Fibroblast of skin of right biceps (primary cell): ENCODE measurements at regions not wholly inside any gene's neighbourhood (a gene's known extent, or its start where the extent isn't known, plus 50 kb on each side); places are given as distances from the start of the nearest gene placed in this dataset.

Experiments used
- DNase-seq: peaks from one replicate; pipeline ENCODE4 v3.0.0-alpha.2; 2013

DNA sequence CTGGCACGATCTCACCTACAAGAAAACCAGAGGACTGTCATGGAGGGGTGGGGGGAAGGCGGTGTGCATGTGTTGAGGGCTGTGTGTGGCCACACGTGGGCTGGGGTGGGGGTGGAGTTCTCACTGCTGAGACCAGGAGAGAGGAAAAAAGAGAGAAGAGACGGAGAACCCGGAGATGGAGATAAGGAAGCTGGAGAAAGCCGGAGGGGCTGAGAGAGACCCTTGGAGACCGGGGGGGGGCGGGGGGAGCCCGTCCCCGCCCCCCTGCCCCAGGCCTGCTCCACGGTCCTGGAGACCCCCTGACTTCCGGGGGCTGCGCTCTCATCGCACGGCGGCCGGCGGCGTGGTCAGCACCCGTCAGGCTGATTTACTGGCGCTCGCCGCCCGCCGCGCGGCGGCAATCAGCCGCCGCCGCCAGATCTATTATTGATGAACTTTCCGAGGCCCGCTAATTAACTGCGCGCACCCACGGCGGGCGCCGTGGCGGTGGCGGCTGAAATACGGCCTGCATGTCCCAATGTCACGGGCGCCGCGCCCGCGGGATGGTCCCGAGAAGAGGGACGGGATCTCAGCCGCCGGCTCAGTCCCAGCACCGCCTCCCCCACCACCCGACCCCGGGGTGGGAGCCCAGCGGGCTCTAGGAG lies 187.4 kb downstream of the MN1 start:
- DNase-seq = no peak

DNA sequence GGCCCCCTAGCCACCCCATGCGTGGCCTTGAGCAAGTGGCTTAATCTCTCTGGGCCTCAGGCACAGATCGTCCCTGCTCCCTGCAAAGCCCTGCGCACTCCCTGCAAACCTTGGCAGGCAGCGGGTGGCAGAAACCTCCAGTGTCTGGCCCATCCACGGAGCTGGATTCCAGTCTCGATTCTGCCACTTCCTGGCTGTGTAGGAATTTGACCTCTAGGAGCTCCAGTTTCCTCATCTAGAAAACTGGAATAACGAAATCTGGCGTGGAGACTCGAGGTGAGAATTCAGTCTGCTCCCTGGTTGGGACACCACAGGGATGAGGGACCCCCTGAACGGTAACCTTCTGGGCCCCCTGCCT lies 186.9 kb downstream of the MN1 start:
- no peak for DNase-seq

DNA sequence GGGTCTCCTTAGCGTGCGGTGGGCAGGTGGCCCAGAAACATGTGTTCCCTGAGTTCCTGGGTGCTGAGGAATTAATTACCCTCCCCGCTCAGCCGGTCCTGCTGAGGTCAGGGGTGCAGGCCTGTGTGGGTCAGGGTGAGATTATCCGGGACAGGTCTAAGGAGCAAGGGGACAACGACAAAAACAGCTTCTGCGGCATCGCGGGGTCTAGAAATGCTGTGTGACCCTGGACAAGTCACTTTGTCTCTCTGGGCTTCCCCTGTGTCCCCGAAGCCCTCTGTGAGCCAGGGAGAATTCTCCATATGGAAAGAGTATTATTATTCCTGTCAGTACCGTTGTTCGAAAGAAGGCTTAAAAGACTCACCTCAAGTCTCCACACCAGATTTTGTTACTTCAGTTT lies 186.1 kb downstream of the MN1 start:
- DNase-seq = no peak

DNA sequence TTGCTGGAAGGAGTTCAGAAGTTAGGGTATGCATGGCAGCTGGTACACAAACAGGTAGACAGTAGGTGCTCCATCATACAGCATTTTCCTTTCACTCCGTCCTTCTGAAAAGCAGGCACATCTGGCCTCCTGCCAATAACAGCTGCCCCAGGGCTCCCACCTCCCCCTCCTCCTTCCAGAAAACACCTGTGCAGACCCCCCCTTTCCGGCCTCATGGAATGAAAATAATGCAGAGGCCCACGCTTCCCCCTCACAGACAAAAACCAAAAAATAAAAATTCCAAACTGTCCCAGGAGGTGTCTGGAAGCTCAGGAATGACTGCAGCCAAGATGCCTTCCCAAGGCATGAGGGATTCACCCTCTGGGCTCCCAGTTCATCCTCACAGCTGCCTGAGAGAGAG lies 185.5 kb downstream of the MN1 start:
- no peak for DNase-seq

DNA sequence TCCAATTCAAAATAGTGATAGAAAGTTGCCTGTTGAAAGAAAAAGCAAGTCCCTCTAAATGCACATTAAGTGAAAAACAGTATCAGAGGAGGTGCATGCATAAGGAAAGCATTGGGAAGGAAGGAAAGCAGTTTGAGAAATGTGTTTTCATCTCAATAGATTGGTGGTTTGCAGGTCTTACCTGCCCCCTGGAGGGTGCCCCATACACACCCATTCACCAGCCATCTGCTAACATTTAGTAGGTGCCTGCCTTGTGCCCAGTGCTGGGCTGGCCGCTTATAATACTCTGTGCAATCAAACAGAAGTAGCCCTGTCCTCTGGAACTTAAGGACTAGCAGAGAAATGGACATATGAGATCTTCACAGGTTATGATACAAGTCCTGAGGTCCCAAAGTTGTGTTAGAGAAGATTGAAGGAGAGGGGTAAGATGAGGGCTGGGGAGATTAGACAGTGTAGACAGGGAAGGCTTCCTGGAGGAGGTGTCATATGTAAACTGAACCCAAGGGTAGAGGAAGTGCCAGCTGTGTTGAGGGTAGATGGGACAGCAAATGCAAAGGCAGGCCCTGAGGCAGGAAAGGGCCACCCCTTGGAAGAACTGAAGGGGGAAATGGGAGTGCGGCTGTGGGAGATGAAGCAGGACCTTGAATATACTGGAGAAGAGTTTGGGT lies 184.2 kb downstream of the MN1 start:
- no peak for DNase-seq

DNA sequence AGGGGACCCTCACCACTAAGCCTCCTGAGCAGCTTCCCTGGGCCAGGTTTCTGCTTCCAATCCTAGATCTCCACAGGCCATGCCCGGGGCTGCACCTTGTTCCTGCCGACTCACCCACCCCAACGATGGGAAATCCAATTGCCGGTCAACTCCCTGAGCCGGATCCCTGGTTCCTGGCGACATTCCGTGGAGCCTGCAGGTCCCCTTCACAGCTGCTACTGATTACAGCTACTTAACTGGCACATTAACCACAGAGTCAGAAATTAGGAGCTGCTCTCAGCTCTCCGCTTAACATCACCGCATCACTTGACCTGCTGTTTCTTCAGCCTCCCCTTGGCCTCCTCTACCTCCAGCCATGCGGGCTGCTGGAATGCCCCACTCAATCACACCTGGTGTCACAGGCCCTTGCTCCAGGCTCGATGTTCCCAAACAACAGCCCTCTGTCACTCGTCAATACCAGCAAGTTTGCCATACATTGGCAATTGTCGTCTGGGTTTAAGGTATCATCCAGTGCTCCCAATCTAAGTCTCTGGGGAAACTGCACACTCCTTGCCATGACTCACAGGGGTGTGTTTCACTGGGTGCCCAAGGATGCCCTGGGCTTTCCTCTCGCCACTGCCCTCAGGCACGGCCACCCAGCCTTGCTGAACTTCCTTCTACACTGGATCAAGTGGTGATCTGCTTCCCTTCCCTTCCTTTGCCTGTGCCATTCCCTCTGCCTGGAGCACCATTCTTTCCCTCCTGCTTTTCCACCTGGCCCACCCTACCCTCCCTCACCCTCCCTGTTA lies 181.0 kb downstream of the MN1 start:
- DNase-seq = no peak

DNA sequence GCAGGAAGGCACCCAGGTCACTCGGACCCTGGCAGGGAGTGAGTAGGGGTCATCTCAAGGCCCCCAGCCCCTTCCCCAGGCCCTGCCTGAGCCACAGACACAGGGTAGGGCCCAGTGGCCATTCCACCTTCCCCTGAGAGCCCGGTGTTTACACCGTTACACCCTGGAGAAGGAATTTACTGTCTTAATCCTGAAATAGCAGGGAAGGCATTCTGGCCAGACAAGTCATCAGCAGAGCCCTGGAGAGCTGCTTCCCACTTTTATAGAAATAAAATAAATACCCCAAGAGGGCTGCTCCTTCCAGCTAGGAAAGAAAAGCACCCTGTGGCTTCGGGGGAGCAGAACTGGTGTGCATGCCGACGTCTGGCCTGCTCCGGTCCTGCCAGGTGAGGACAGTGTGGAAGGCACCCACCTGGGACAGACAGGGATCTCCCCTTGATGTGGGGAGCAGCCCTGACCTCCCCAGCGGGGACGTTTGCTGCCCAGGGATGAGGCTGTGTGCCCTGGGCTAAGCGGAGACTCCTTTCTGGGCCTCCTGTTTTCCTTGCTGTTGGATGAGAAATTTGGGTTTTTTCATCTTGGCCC lies 180.0 kb downstream of the MN1 start:
- no peak for DNase-seq

DNA sequence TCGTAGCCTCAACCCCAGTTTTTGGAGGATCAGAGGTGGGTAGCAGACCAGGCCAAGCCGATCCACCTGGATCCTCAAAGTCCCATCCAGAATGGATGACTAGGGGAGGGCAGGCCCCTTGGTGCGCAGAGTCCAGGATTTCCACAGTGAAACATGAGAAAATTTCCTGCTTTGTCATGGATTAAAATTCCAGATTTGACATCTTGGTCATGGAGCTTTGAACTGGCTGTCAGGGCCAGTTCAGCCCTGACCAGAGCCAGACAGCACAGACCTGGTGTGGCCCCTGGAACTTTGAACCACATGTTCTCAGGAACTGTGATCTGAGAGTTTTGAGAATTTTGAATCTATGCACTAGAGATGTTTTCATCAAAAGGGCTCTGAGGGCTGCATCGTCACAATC lies 177.5 kb downstream of the MN1 start:
- DNase-seq = no peak

DNA sequence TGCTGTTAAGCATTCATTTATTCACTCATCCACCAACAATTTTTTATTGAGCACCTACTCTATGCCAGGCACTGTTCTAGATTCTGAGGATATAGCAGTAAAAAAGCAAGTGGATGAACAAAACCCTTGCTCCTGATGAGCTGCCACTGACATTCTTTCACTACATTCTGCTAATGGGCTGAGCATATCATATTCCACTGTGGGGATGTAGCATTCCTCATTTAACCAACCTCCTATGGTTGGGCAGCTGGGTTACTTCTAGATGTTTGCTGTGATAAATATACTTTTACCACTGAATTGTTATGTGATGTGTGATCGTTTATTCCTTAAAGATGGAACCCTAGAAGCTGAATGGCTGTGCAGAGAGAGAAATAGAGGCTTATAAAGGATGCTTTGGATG lies 176.9 kb downstream of the MN1 start:
- DNase-seq = peak; percentile 61

DNA sequence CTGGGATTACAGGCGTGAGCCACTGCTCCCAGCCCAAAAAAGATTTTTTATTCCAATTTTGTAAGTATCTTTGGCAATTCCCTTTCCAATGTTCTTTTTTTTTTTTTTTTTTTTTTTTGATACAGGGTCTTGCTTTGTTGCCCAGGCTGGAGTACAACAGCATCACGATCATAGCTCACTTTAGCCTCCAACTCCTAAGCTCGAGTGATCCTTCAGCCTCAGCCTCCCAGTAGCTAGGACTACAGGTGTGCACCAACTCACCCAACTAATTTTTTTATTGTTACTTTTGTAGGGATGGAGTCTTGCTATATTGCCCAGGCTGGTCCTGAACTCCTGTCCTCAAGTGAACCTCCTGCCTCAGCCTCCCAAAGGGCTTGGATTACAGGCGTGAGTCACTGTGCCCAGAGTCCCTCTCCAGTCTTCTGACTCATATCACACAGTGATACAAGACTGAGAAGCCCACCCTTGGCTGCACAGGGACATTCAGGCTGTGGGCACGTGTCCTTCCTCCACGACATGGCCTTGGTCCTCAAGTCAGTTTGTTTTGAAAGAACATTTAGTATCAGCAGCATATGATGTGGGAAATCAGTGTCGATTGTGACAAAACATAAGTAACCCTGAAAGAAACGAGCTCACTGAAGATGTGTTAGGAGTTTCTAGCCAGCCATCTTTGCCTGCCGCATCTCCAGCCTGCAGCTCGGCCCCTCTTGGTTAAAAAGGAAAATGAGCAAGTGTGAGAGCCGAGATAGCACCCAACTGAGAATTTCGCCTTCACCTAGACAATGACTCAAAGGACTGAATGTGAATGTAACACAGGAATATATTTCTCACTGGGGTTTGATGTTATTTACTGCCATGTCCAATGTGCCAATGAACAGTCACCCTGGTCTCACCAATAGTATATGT lies 175.5 kb downstream of the MN1 start:
- peak; percentile 30 for DNase-seq

DNA sequence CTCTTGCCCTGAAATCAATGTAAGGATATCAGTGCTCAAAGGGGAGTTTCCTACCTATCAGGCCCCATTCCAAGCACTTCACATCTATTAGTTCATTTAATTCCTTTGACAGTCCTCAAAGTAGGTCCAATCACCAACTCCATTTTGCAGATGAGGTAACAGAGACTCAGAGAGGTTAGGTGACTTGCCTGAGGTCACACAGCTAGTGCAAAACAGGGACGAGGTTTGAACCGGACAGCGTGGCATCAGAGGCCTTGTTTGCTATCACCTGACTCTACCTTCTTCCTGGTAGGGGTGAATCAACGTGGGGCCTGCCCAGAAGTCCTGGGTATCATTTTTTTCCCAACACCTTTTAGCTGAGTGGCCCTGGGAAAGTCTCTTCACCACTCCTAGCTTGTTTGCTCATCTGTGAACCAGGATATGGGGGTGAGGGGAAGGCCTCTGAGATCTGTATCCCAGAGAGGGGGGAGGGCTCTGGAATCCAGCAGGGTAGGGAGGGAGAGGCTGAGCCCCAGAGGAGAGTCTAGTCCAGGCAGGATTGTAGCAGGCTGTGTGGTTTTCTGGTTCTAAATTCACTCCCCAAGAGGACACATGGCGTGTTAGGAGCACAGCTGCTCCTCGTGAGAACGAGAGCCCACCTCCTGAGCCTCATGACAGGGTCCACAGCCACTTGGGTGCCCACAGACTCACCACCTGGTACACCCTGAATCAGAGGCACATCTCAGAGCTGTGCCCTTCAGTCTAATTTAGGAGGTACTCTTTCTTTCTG lies 174.7 kb downstream of the MN1 start:
- DNase-seq = no peak

DNA sequence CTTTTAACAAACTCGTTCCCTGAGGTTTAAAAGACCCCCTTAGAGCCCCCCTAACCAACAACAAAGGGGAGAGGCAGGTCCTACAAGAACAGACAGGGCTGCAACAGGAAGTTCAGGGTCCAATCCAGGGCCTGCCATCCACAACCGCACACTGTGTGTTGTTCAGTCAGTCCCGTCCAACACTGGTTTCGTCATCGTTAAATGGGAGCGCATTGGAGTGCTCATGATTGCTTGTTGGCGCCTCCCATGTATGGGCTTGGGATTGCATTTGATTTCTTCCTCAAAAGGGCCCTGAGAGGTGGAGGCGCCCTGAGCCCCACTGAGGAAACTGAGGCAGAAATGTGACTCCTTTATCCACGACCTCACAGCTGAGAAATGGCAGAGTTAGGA lies 174.1 kb downstream of the MN1 start:
- no peak for DNase-seq

DNA sequence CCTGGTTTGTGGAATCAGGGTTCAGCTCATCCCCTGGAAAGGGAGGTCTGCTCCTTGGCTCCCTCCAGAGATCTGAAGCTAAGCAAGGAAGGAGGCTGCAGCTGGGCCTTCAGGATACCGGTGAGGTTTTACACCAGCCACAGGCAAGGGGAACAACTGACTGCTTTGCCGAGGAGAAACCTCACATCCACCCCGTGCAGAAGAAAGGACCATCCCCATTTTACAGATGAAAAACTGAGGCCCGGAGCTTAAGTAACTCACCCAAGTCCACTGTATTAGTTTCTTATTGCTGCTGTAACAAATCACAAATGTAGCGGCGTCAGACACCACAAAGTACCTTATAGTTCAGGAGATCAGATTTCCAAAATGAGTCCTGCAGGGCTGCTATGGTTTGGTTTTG lies 173.7 kb downstream of the MN1 start:
- DNase-seq = no peak

DNA sequence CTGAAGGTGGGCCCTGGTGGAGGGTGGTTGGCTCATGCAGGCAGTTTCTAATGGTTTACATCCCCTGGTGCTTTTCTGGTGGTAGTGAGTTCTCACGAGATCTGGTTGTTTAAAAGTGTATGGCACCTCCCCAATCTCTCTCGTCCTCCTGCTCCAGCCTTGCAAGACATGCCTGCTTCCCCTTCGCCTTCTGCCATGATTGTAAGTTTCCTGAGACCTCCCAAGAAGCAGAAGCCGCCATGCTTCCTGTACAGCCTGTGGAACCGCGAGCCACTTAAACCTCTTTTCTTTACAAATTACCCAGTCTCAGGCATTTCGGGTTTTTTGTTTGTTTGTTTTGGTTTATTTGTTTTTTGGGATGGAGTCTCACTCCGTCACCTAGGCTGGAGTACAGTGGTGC lies 173.2 kb downstream of the MN1 start:
- DNase-seq = no peak

DNA sequence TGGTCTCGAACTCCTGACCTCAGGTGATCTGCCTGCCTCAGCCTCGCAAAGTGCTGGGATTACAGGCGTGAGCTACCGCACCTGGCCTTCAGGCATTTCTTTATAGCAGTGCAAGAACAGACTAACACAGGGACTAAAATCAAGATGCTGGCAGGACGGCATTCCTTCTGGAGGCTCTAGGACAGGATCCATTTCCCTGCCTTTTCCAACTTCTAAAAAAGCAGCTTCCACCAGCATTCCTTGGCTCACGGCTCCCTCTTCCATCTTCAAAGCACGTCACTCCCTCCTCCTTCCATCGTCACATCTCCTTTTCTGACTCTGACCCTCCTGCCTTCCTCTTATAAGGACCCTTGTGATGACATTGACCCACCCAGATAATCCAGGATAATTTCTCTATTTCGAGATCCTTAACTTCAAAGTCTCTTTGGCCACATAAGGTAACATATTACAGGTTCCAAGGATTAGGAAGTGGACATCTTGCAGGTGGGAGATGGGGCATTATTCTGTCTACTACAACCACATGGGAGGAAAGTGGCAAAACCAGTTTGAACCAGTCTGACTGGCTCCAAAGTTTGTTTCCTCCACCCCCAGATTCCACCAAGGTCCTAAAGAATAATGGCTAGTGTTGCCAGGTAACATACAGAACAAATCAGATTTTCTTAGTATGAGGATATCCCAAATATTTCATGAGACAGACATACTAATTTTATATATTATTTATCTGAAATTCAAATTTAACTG lies 172.5 kb downstream of the MN1 start:
- no peak for DNase-seq

DNA sequence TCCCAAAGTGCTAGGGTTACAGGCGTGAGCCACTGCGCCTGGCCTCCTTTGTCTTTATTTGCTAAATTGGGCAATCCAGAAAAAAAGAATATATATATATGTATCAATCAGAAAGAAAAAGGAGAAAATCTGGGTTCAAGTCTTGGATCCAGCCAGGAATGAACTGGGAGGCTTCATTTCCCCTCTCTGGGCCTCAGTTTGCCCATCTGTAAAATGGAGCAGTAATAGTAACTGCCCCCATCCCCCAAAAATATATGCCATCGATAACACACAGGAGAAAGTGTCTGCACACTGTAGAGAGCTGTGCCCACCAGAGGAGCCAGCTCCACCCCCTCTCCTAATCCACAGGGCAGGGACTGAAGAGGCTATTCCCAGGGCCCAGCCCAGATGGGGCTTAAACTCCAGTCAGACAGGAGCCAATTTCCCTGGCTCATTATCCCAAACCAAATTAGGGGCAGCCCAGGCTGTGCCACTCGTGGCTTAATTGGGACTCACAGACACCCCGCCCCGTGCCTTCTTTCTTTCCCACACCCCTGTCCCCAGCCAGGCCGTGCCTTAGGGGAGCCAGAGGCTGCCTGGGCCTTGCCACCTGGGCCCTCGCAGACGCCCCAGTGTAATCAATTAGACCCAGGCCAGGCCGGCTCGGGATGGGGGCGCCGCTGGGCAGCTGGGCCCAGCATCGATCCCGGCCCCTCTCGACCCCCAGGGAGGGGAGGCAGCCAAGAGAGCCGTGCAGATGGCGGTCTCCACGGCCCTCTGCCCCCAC lies 171.5 kb downstream of the MN1 start:
- DNase-seq = no peak

DNA sequence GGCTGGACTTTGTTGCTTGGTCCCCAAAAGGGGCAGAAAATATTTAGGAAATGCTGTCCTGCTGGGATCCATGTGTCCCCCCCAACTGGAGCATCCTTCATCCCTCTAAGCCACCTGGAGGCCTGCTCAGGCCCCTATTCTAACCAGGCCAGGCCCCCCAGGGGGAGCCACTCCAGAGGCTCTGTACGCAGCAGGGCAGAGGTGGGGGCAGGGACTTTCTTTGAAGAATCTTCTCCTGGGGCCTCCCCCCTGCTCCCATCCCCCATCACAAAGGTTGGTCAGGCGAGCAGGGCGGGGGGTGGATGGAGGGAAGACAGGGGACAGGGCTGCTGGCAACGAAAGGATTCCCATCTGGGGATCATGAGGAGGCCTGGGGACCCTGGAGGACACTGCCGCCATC lies 170.8 kb downstream of the MN1 start:
- no peak for DNase-seq

DNA sequence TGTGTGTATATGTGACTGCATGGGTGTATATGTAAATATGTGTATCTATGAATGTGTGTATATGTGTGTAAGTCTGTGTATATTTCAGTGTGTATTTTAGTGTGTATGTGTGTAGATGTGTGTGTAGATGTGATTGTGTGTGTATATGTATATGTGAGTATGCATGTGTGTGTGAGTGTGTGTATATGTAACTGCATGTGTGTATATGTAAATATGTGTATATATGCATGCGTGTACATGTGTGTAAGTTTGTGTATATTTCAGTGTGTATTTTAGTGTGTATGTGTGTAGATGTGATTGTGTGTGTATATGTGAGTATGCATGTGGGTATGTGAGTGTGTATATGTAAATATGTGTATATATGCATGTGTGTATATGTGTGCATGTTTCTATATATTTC lies 169.9 kb downstream of the MN1 start:
- DNase-seq = no peak

DNA sequence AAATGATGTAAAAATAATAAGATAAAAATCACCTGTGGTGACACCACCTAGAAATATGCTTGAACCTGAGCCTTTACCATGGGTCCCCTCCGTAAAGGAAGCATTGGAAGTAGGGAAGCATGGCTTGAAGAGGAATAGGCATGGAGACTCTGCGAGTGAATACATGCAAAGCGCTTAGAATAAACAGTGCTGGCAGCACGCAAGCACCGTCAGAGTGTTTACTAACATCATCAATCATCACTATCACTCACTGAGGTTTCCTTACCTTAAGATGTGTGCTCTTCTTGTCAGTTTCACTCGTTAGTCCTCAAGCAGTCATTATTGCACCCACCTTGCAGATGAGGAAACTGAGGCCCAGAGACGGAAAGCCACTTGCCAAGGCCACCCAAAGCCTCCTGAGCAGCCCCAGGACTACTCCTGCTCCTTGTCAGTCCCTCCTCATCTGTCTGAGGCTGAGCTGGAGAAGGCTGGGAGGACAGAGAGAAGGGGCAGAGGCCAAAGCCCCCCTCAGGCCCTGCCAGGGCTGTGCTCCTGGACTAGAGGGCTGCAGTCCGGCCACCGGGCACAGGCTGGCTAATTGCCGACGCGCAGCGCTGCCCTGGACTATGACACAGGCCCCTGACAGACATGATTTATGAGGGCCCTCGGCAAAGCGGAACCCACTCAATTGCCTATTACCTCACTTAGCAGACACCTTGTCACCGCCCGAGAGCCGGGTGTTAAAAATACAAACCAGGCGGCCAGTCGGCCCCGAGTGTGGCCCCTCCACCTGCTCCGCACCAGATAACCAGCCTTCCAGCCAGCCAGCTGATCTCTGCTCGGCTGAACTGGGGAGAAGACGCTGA lies 168.9 kb downstream of the MN1 start:
- no peak for DNase-seq
